ENCODE measurements at regions not wholly inside any gene's neighbourhood (a gene's known extent, or its start where the extent isn't known, plus 50 kb on each side); places are given as distances from the start of the nearest gene placed in this dataset.

GRCh38 chr13:62250501-62251201 is 835.0 kb upstream of the PCDH20 start:
- DNase-seq (ENCODE audit: extremely low spot score), result no peak
- no peaks in the 10 kb centered on the region for H3K4me1 ChIP-seq
- intact Hi-C loops (cut with DNase I), result no loop called here
- H3K27ac ChIP-seq (replicated peaks in 1 of 4), result no peak overlapping the region
- H3K36me3 ChIP-seq, result no peaks in the 10 kb centered on the region
- no peak overlapping the region for H3K4me3 ChIP-seq
- no peaks in the 10 kb centered on the region for H3K27me3 ChIP-seq
- no peaks in the 10 kb centered on the region for H3K9me3 ChIP-seq
- 79% methylated on average over 9 of the region's 10 CpGs for WGBS
- TF ChIP-seq CTCF (IDR thresholded peaks at IDR 0.05) (no peak), POLR2AphosphoS5 (IDR thresholded peaks at IDR 0.05) (no peak), EP300 (IDR thresholded peaks at IDR 0.05) (no peak)

- H3K4me3 ChIP-seq, result no peak overlapping the region
- 90% methylated on average over 1 of the region's 1 CpG for WGBS
- H3K4me1 ChIP-seq, result no peaks in the 10 kb centered on the region
- intact Hi-C loops (cut with DNase I), result no loop called here
- no peak for DNase-seq (ENCODE audit: extremely low spot score)
- TF ChIP-seq CTCF (IDR thresholded peaks at IDR 0.05) (no peak), POLR2A (IDR thresholded peaks at IDR 0.05; ENCODE audit: low read depth) (no peak), POLR2AphosphoS5 (IDR thresholded peaks at IDR 0.05) (no peak), EP300 (IDR thresholded peaks at IDR 0.05) (no peak)
- no peaks in the 10 kb centered on the region for H3K9me3 ChIP-seq
- H3K27ac ChIP-seq (replicated peaks in 1 of 4), result no peak overlapping the region
- no peaks in the 10 kb centered on the region for H3K36me3 ChIP-seq
- no peaks in the 10 kb centered on the region for H3K27me3 ChIP-seq
Observed at GRCh38 chr13:62246581-62246980, 830.9 kb upstream of the PCDH20 start.

- 91% methylated on average over 2 of the region's 2 CpGs for WGBS
Observed at GRCh38 chr13:62243106-62243505, 827.5 kb upstream of the PCDH20 start.

GRCh38 chr13:62234780-62235440 is 819.3 kb upstream of the PCDH20 start:
- H3K4me1 ChIP-seq, result no peaks in the 10 kb centered on the region
- intact Hi-C loops (cut with DNase I), result no loop called here
- no peak overlapping the region for H3K4me3 ChIP-seq
- no peaks in the 10 kb centered on the region for H3K36me3 ChIP-seq
- no peaks in the 10 kb centered on the region for H3K9me3 ChIP-seq
- H3K27me3 ChIP-seq, result no peaks in the 10 kb centered on the region
- no peak for TF ChIP-seq POLR2A (IDR thresholded peaks at IDR 0.05; ENCODE audit: low read depth)
- no peak for TF ChIP-seq EP300 (IDR thresholded peaks at IDR 0.05)
- no peak for TF ChIP-seq CTCF (IDR thresholded peaks at IDR 0.05)
- no peak for TF ChIP-seq POLR2AphosphoS5 (IDR thresholded peaks at IDR 0.05)
- no peak for DNase-seq (ENCODE audit: extremely low spot score)
- H3K27ac ChIP-seq (replicated peaks in 1 of 4), result no peak overlapping the region
- WGBS, result 42% methylated on average over 2 of the region's 2 CpGs

More at GRCh38 chr13:62243106-62243505, 827.5 kb upstream of the PCDH20 start:
- Histone ChIP-seq H3K27ac (replicated peaks in 1 of 4) (no peak overlapping the region), H3K36me3 (no peaks in the 10 kb centered on the region), H3K4me3 (no peak overlapping the region), H3K4me1 (no peaks in the 10 kb centered on the region), H3K27me3 (no peaks in the 10 kb centered on the region), H3K9me3 (no peaks in the 10 kb centered on the region)
- TF ChIP-seq POLR2AphosphoS5 (IDR thresholded peaks at IDR 0.05) (no peak), EP300 (IDR thresholded peaks at IDR 0.05) (no peak), POLR2A (IDR thresholded peaks at IDR 0.05; ENCODE audit: low read depth) (no peak), CTCF (IDR thresholded peaks at IDR 0.05) (no peak)
- intact Hi-C loops (cut with DNase I), result no loop called here
- DNase-seq (ENCODE audit: extremely low spot score), result no peak

All from esophagus muscularis mucosa (tissue), 4 donors.